A673 (cell line): ENCODE measurements at regions not wholly inside any gene's neighbourhood (a gene's known extent, or its start where the extent isn't known, plus 50 kb on each side); places are given as distances from the start of the nearest gene placed in this dataset.

Source experiments
- CTCF ChIP-seq: fragments of 300-800, 200-600 bp; sonication (generic); conservative IDR thresholded peaks from 2 replicates; pipeline ENCODE4 v1.5.1; 2017; ENCODE audit warnings: low read depth, mild to moderate bottlenecking, antibody characterized with exemption, low read length, moderate library complexity, mixed read lengths
- EZH2 ChIP-seq: fragments of 200-600 bp; sonication (generic); IDR thresholded peaks from 2 replicates; pipeline ENCODE4 v1.6.1; 2017; ENCODE audit warnings: borderline replicate concordance, low read depth, mild to moderate bottlenecking, mixed read lengths, antibody characterized with exemption, low read length; ENCODE audit not compliant: poor library complexity, severe bottlenecking

GRCh38 chr5:157947156-157947555 is 88.2 kb upstream of the CLINT1 start:
- TF ChIP-seq CTCF (no peak), EZH2 (no peak)
